H1 (cell line): ENCODE measurements at regions not wholly inside any gene's neighbourhood (a gene's known extent, or its start where the extent isn't known, plus 50 kb on each side); places are given as distances from the start of the nearest gene placed in this dataset.

Source experiments
- CBX5 ChIP-seq: fragments of 300-800, 300-1000 bp; sonication (generic); IDR thresholded peaks from 2 replicates; pipeline ENCODE4 v1.7.1; 2016; ENCODE audit warnings: antibody characterized with exemption, low read length, low read depth
- SP1 ChIP-seq: IDR thresholded peaks from 2 replicates; pipeline ENCODE4 v1.6.1; 2011; ENCODE audit warnings: low read depth, low read length
- TF ChIP-seq, protein P1 (sequence below): IDR thresholded peaks from 2 replicates; pipeline ENCODE4 v1.6.1; 2012; ENCODE audit warnings: low read length, inconsistent platforms

DNA sequence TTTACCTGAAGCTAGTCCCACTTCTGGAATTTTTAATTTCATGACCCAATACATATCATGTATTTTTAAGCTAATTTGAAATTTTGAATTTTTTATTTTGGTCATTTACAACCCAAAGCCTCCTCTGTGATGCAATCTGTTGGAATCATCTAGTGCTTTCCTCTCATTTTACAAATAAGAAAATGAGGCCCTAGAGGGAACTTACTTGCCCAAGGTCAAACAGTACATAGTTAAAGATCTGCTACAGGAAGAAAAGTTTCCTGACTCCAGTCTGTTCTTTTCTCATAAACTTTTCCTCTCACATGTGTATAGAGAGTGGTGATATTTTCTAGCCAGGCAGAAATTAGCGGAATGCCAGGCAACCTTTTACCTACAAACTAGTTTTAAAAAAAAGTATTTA is 59.3 kb upstream of the DPT start (continued):
- TF ChIP-seq, protein P1, sequence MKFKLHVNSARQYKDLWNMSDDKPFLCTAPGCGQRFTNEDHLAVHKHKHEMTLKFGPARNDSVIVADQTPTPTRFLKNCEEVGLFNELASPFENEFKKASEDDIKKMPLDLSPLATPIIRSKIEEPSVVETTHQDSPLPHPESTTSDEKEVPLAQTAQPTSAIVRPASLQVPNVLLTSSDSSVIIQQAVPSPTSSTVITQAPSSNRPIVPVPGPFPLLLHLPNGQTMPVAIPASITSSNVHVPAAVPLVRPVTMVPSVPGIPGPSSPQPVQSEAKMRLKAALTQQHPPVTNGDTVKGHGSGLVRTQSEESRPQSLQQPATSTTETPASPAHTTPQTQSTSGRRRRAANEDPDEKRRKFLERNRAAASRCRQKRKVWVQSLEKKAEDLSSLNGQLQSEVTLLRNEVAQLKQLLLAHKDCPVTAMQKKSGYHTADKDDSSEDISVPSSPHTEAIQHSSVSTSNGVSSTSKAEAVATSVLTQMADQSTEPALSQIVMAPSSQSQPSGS = no peak
- no peak for TF ChIP-seq SP1
- TF ChIP-seq CBX5 = no peak
